ENCODE measurements at regions not wholly inside any gene's neighbourhood (a gene's known extent, or its start where the extent isn't known, plus 50 kb on each side); places are given as distances from the start of the nearest gene placed in this dataset.
A peak's percentile ranks its signal among the peaks of the same experiment; 100 is the strongest.

DNA sequence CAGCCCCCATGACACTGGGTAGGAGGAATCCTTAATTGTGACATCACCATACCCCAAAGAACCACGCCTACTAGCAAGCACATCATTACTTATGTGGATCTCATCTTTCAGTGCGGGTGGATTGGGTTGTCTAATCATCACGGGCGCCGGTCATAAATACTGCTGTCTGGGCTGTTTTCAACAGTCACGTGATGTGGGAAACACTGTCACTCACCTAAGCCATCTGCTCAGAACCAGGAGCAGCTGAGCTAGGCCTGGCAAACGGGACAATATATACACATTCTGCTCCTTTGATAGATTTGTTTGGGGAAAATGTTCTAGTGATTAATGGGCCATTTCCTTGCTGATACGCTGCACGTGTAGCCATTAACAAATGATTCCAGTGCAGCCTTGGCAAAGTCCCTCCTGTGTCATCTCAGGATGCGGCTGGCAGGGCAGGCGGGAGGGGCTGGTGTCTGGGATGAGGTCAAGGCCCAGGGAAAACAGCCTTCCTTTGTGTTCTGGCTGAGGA is 145.9 kb upstream of the COPS8 start:
- Mint-ChIP-seq H3K27me3 (ENCODE audit: unreplicated experiment) (peaks cover 49% of the 10 kb centered on the region), H3K4me3 (ENCODE audit: unreplicated experiment) (no peak overlapping the region), H3K36me3 (ENCODE audit: unreplicated experiment) (no peaks in the 10 kb centered on the region), H3K9me3 (ENCODE audit: unreplicated experiment) (no peaks in the 10 kb centered on the region), H3K4me1 (ENCODE audit: unreplicated experiment) (no peaks in the 10 kb centered on the region), H3K27ac (ENCODE audit: unreplicated experiment) (no peak overlapping the region)
- peak; percentile 27 for DNase-seq (ENCODE audit: extremely low spot score, unreplicated experiment)
- TF ChIP-seq CTCF (IDR thresholded peaks at IDR 0.05), result no peak

DNA sequence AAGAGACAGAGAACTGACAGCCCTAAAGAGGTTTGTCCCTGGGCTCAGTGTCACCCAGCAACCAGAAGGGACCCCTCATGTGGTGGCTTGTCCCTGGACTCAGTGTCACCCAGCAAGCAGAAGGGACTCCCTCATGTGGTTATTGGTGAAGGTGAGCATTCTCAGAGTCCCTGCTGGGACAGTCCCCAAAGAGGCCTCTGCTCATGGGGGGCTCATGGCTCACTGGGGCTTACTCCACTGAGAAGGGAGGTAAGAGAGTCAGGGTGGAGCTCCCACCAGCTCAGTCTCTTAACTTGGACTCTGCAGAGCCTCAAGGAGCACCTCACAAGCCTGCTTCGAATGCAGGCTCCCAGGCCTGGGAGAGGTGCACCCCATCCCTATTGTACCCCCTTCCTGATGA is 145.2 kb upstream of the COPS8 start:
- H3K4me1 Mint-ChIP-seq (ENCODE audit: unreplicated experiment), result no peaks in the 10 kb centered on the region
- H3K9me3 Mint-ChIP-seq (ENCODE audit: unreplicated experiment), result no peaks in the 10 kb centered on the region

GRCh38 chr2:236940916-236941520 is 144.7 kb upstream of the COPS8 start:
- Mint-ChIP-seq H3K4me3 (ENCODE audit: unreplicated experiment) (no peak overlapping the region), H3K9me3 (ENCODE audit: unreplicated experiment) (no peaks in the 10 kb centered on the region)
- TF ChIP-seq CTCF (IDR thresholded peaks at IDR 0.05), result no peak

More for the DNA sequence above, 145.2 kb upstream of the COPS8 start:
- H3K27ac Mint-ChIP-seq (ENCODE audit: unreplicated experiment), result no peak overlapping the region
- TF ChIP-seq CTCF (IDR thresholded peaks at IDR 0.05), result no peak
- no peaks in the 10 kb centered on the region for H3K36me3 Mint-ChIP-seq (ENCODE audit: unreplicated experiment)
- peaks cover 42% of the 10 kb centered on the region for H3K27me3 Mint-ChIP-seq (ENCODE audit: unreplicated experiment)
- H3K4me3 Mint-ChIP-seq (ENCODE audit: unreplicated experiment), result no peak overlapping the region
- DNase-seq (ENCODE audit: extremely low spot score, unreplicated experiment), result peak; percentile 53

DNA sequence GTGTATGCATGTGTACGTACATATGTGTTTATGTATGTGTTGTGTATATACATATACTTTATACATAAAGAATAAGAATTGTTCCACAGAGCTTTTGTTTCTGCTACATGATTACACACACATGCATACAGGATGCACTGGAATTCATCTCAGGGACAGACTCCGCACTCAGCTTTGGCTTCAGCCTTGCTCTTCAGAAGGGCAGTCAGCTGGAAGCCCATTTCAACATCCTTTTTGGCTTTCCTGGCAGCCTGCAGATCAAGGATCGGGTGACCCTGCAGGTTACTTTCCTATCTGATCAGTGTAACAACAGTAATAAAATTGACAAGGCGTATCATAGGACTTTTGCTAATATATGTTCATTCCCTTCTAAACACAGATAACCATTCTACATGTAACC is 144.1 kb upstream of the COPS8 start:
- no peak for DNase-seq (ENCODE audit: extremely low spot score, unreplicated experiment)
- Mint-ChIP-seq H3K4me3 (ENCODE audit: unreplicated experiment) (no peak overlapping the region), H3K27ac (ENCODE audit: unreplicated experiment) (no peak overlapping the region), H3K9me3 (ENCODE audit: unreplicated experiment) (no peaks in the 10 kb centered on the region), H3K36me3 (ENCODE audit: unreplicated experiment) (no peaks in the 10 kb centered on the region), H3K27me3 (ENCODE audit: unreplicated experiment) (peaks cover 39% of the 10 kb centered on the region), H3K4me1 (ENCODE audit: unreplicated experiment) (no peaks in the 10 kb centered on the region)
- TF ChIP-seq CTCF (IDR thresholded peaks at IDR 0.05), result no peak

More at GRCh38 chr2:236940916-236941520, 144.7 kb upstream of the COPS8 start:
- Mint-ChIP-seq H3K36me3 (ENCODE audit: unreplicated experiment) (no peaks in the 10 kb centered on the region), H3K27ac (ENCODE audit: unreplicated experiment) (no peak overlapping the region), H3K4me1 (ENCODE audit: unreplicated experiment) (no peaks in the 10 kb centered on the region), H3K27me3 (ENCODE audit: unreplicated experiment) (peaks cover 39% of the 10 kb centered on the region)
- no peak for DNase-seq (ENCODE audit: extremely low spot score, unreplicated experiment)

DNA sequence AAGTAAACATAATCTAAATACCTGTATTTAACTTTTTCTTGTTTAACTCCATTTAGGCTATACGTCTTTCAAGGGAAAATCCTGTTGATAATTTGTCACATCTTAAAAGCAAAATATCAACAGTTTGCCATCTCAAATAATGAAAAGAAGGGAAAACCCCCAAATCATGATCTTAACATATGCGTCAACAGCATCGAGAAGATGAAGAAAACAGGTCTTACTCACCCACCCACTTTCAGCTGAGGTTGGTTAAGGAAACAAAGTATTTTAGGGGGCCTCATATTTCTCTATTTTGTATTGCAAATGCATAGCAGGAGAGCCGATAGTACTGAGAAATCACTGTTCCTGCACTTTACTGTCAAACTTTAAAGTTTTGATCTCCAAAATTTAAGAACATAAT is 143.1 kb upstream of the COPS8 start:
- no peak for DNase-seq (ENCODE audit: extremely low spot score, unreplicated experiment)
- no peak overlapping the region for H3K27ac Mint-ChIP-seq (ENCODE audit: unreplicated experiment)
- H3K36me3 Mint-ChIP-seq (ENCODE audit: unreplicated experiment), result no peaks in the 10 kb centered on the region
- peaks cover 32% of the 10 kb centered on the region for H3K27me3 Mint-ChIP-seq (ENCODE audit: unreplicated experiment)
- H3K4me1 Mint-ChIP-seq (ENCODE audit: unreplicated experiment), result no peaks in the 10 kb centered on the region
- H3K9me3 Mint-ChIP-seq (ENCODE audit: unreplicated experiment), result no peaks in the 10 kb centered on the region
- TF ChIP-seq CTCF (IDR thresholded peaks at IDR 0.05), result no peak
- H3K4me3 Mint-ChIP-seq (ENCODE audit: unreplicated experiment), result no peak overlapping the region

Data from osteocyte (in vitro differentiated cells).